Vagina (tissue), 2 donors: ENCODE measurements at regions not wholly inside any gene's neighbourhood (a gene's known extent, or its start where the extent isn't known, plus 50 kb on each side); places are given as distances from the start of the nearest gene placed in this dataset.

ENCODE experiments used
- DNase-seq, 2 donors: peaks; one replicate each; pipeline ENCODE4 v3.0.0-alpha.2; 2017; ENCODE audit errors: extremely low spot score in 2 of 2
- H3K27ac ChIP-seq: fragments of 200-600 bp; sonication (generic); one replicate; pipeline ENCODE4 v1.5.1; 2019
- H3K27me3 ChIP-seq: fragments of 200-600 bp; sonication (generic); one replicate; pipeline ENCODE4 v1.5.1; 2019
- H3K36me3 ChIP-seq, 2 donors: fragments of 200-600 bp; sonication (generic); one replicate each; pipeline ENCODE4 v1.5.1; 2017 to 2019
- H3K4me1 ChIP-seq: fragments of 200-600 bp; sonication (generic); one replicate; pipeline ENCODE4 v1.5.1; 2019
- H3K4me3 ChIP-seq, 2 donors: fragments of 200-600 bp; sonication (generic); 1 replicate in 1 of 2; 2 replicates in 1 of 2; pipeline ENCODE4 v1.5.1; 2016 to 2019
- H3K9me3 ChIP-seq: fragments of 200-600 bp; sonication (generic); one replicate; pipeline ENCODE4 v1.5.1; 2019
- POLR2A ChIP-seq, 2 donors: fragments of 450-650 bp; IDR thresholded peaks; one replicate each; pipeline ENCODE4 v1.6.1; 2017; ENCODE audit warnings: antibody characterized with exemption in 2 of 2, mild to moderate bottlenecking in 2 of 2, moderate library complexity in 2 of 2
- POLR2AphosphoS5 ChIP-seq, 2 donors: sonication (generic); formaldehyde crosslinking; IDR thresholded peaks; one replicate each; pipeline ENCODE4 v1.9.0; 2017; ENCODE audit warnings: antibody characterized with exemption in 2 of 2, mild to moderate bottlenecking in 2 of 2, low read depth in 1 of 2; ENCODE audit not compliant: insufficient read depth in 1 of 2
- intact Hi-C: fragments of 100-400 bp; cut with DNase I; formaldehyde crosslinking; loops from one replicate; pipeline ENCODE4 v1.15.1; 2023
- TF ChIP-seq, protein P1 (sequence below), 3 experiments: fragments of 450-650 bp in 2 of 3; fragments of 200-600 bp in 1 of 3; sonication (generic) in 1 of 3; IDR thresholded peaks; one replicate each; pipeline ENCODE4 v1.5.1; 2017 to 2019; ENCODE audit warnings: antibody characterized with exemption in 3 of 3, mild to moderate bottlenecking in 2 of 3, moderate library complexity in 2 of 3

DNA sequence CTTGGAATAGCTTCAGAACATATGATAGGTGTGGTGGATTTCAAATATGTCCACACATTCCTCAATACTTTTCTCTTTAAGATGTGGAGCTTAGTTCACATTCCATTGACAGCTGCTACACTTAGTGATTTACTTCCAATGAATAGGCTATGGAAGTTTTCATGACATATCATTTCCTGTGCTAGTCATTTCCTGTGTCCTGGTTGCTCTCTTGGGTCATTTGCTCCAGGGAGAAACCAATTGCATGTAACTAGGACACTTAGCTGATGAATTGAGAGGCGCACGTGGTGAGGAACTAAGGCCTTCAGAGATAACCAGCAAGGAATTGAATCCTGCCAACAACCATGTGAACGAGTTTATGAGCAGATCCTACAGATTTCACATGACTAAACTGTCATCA, 120.9 kb downstream of the SLC17A6 start:
- Histone ChIP-seq H3K4me1 (no peaks in the 10 kb centered on the region), H3K9me3 (no peaks in the 10 kb centered on the region), H3K27ac (no peak overlapping the region), H3K27me3 (no peaks in the 10 kb centered on the region), H3K36me3 (no peaks in the 10 kb centered on the region), H3K4me3 (no peak overlapping the region)
- TF ChIP-seq POLR2AphosphoS5 (IDR thresholded peaks at IDR 0.05; ENCODE audit: insufficient read depth in 1 of 2, low read depth in 1 of 2): no peak
- TF ChIP-seq, protein P1, sequence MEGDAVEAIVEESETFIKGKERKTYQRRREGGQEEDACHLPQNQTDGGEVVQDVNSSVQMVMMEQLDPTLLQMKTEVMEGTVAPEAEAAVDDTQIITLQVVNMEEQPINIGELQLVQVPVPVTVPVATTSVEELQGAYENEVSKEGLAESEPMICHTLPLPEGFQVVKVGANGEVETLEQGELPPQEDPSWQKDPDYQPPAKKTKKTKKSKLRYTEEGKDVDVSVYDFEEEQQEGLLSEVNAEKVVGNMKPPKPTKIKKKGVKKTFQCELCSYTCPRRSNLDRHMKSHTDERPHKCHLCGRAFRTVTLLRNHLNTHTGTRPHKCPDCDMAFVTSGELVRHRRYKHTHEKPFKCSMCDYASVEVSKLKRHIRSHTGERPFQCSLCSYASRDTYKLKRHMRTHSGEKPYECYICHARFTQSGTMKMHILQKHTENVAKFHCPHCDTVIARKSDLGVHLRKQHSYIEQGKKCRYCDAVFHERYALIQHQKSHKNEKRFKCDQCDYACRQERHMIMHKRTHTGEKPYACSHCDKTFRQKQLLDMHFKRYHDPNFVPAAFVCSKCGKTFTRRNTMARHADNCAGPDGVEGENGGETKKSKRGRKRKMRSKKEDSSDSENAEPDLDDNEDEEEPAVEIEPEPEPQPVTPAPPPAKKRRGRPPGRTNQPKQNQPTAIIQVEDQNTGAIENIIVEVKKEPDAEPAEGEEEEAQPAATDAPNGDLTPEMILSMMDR (IDR thresholded peaks at IDR 0.05): no peak
- no peak for DNase-seq
- intact Hi-C loops: no loop called here

DNA sequence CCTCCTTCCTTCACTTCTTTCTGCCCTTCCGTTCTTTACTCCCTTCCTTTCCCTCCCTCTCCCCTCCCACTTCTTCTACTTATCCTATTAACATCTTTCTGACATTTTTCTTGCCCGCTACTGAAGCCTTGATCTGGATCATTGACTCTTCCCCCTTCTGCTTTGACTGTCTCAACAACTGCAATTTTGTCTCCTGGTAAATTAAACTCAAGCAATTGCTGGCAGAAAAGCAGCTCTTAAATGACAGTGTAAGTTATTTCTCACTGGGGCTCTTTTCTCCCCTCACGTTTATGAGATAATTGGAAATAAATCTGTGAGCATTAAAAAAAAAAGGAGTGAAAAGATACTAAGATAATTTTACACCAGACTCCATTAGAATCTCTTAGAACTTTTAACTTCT, 120.0 kb downstream of the SLC17A6 start:
- intact Hi-C loops: no loop called here

DNA sequence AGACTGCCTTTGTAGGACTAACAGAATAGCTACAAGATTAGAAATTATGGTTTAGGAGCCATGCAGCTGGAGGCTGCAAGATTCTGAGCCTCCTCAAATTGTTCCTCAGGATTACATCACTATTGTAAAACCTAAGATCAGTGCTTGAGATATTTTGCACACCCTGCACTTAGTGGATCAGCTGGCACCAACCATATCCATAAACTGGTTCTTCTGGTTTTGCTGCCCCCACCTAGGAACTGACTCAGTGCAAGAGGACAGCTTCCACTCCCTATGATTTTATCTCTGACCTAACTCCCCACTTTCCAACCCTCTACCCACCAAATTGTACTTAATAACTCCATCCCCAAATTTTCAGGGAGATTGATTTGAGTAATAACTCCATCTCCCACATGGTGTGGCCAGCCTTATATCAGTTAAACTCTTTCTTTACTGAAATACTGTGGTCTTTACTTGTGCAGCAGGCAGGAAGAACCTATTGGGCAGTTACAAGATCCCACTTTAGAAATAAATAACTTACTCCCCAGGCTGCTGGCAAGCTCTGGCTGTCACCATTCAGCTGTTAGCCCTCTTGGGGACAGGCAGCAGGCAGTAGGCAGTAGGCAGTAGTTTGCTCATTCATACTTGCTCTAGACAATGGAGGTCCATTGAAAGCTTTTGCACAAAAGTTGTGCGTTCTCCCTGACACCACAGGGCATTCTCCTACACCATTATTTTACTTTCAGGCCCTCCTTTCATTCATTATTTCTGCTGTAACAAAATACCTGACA, 119.0 kb downstream of the SLC17A6 start:
- no peak for DNase-seq
- H3K27ac ChIP-seq: no peak overlapping the region

More for the DNA sequence above, 120.0 kb downstream of the SLC17A6 start:
- Histone ChIP-seq H3K27me3 (no peaks in the 10 kb centered on the region), H3K27ac (no peak overlapping the region), H3K9me3 (no peaks in the 10 kb centered on the region), H3K36me3 (no peaks in the 10 kb centered on the region), H3K4me1 (no peaks in the 10 kb centered on the region), H3K4me3 (no peak overlapping the region)
- TF ChIP-seq POLR2A (IDR thresholded peaks at IDR 0.05): no peak
- no peak for TF ChIP-seq POLR2AphosphoS5 (IDR thresholded peaks at IDR 0.05; ENCODE audit: insufficient read depth in 1 of 2, low read depth in 1 of 2)
- TF ChIP-seq, protein P1 (IDR thresholded peaks at IDR 0.05): no peak
- no peak for DNase-seq

DNA sequence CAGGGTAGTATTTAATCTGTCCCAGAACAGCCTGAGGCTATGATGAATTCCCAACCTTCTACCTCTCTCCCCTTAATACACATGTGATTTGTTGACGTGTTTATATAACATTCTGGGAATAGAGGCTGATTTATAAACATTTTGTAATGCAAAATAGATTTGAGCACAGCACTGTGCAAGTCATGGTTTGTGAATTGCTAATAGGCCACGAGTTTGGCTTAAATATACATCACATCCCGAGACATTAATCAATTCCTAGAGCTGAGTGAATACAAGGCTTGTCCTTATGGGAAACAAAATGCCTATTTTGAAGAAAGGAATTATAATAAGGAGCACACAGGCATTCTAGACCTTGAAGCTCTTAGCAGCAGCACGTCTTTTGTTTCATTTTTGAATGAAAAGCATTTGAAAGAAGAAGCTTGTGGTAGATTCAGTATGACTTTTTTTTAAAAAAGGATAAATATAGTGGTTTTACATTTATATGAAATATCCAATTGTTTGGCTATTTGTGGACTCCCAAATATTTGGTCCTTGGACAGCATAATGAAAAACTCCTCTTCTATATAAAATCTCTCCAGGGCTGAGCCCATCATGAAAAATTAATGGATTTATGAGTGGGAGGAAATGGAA, 116.4 kb downstream of the SLC17A6 start:
- no peak overlapping the region for H3K27ac ChIP-seq

More for the DNA sequence above, 119.0 kb downstream of the SLC17A6 start:
- H3K36me3 ChIP-seq: no peaks in the 10 kb centered on the region
- no peak overlapping the region for H3K4me3 ChIP-seq
- H3K4me1 ChIP-seq: no peaks in the 10 kb centered on the region
- H3K9me3 ChIP-seq: no peaks in the 10 kb centered on the region
- intact Hi-C loops: no loop called here
- TF ChIP-seq POLR2AphosphoS5 (IDR thresholded peaks at IDR 0.05; ENCODE audit: insufficient read depth in 1 of 2, low read depth in 1 of 2): peak in 1 of 2 donors; percentile 49
- TF ChIP-seq, protein P1 (IDR thresholded peaks at IDR 0.05): no peak
- no peaks in the 10 kb centered on the region for H3K27me3 ChIP-seq

More for the DNA sequence above, 116.4 kb downstream of the SLC17A6 start:
- DNase-seq: no peak
- no peaks in the 10 kb centered on the region for H3K27me3 ChIP-seq
- H3K4me1 ChIP-seq: no peaks in the 10 kb centered on the region
- intact Hi-C loops: no loop called here
- H3K9me3 ChIP-seq: no peaks in the 10 kb centered on the region
- H3K36me3 ChIP-seq: no peaks in the 10 kb centered on the region
- TF ChIP-seq, protein P1 (IDR thresholded peaks at IDR 0.05): no peak
- TF ChIP-seq POLR2A (IDR thresholded peaks at IDR 0.05) (no peak), POLR2AphosphoS5 (IDR thresholded peaks at IDR 0.05; ENCODE audit: insufficient read depth in 1 of 2, low read depth in 1 of 2) (no peak)
- no peak overlapping the region for H3K4me3 ChIP-seq
